Umbilical cord (tissue), 1 donor: ENCODE measurements at regions not wholly inside any gene's neighbourhood (a gene's known extent, or its start where the extent isn't known, plus 50 kb on each side); places are given as distances from the start of the nearest gene placed in this dataset.
A peak's percentile ranks its signal among the peaks of the same experiment; 100 is the strongest.

Experiments used
- DNase-seq: peaks from one replicate; pipeline ENCODE4 v3.0.0-alpha.2; 2015; ENCODE audit warnings: low spot score

DNA sequence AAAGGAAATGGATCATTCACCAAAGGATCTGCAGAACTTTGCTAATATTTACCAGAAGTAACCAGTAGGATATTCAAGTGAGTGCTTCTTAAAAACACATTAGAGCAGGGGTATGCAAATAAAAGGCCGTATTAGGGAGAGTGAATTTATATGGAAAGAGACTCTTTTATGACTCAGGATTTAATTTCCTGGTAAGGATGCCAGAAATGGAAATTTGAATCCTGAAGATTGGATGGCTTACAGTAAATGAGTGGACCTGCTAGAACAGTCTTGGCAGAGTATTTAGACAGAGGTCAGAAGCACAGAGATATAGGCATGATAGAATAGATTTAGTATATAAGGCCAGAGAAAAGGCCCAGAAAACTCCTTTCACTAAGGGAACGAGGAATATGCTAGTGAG lies 201.6 kb downstream of the SLITRK5 start:
- DNase-seq: no peak

DNA sequence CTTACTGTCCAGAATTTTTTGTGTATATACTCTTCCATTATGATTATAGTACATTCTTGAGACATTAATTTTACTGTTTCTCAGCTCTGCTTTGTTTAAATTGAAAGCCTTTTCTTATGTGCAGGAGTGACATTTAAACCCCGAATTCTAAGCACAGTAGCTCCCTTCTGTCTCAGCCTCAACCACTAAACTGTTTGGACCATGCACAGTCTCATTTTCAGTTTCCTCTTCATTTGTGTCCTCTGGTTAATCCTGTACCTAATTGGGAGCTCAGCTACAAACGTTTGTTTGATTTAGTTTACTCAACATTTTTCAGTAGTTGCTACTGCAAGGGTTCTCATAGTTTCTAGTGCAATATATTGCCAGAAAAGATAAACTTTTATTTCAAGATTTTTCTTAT lies 206.3 kb downstream of the SLITRK5 start:
- no peak for DNase-seq

DNA sequence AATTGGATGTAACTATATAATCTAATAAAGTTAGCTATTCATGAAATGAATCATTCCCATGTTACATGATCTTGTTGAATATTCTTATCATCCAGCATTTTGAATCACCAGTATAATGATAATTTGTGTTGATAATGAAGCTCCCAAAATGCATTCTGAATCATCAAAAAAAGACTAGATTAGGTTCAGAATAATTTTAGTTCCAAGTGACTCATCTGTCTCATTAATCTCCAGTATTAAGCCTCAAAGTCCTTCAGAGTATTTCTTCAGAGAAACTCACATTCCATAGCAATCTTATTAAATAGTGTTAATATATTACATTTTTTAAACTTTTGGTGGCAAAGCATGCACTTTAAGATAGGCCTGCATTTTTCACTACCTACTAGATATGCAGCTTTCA lies 207.5 kb downstream of the SLITRK5 start:
- DNase-seq: peak; percentile 5

DNA sequence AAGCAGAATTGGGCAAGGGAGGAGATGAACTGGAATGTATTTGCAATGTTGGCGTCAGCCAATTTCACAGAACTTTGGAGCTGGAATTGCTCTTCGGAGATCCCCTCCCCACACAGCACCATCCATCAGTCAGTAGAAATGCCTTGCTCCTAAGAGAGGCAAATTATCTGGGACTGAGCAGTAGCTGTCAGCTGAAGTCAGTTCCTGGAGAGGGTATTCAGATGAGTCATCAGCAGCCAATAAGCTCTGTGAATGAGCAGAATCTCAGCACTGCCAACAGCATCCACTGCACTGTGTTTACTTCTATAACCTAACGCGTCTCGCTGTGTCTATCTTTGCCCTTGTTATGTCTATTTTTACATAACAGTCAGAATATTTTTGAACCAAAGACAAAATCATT lies 213.7 kb downstream of the SLITRK5 start:
- peak; percentile 10 for DNase-seq

DNA sequence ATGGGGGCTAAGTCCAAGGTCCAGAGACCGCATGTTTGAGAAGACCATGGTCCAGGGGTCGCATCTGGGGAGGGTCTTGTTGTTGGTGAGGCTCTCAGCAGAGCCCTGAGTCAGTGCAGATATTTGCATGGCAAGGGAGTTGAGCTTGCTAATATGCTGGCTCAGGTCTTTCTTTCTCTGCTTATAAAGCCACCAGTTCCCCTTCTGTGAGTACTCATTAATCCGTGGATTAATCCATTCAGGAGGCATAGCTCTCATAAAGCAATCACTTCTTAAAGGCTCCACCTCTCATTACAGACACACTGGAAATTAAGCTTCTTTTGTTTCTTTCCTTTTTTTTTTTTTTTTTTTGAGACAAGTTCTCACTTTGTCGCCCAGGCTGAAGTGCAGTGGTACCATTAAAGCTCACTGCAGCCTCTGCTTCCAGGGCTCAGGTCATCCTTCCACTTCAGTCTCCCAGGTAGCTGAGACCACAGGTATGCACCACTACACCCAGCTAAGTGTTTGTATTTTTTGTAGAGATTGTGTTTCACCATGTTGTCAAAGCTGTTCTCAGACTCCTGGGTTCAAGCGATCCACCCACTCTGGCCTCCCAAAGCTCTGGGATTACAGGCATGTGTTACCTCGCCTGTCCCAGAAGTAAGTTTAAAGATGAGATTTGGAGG lies 216.4 kb downstream of the SLITRK5 start:
- no peak for DNase-seq

DNA sequence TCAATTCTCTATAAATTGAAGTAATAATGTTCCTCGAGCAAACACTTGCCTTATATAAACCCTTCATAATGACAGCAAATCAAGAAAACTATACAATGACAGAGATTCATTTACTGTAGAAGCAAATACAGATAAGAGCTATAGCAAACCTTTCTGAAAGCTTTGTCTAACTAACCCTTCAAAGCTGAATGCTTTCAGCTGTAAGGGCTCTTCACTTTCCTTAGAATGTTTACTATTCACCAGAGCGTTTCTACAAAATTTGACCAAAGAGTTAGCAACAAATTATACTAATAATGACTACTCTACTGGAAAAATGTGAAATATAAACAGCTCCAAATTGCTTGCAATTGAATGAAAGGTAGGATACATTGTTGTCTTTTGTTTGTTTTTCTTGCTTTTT lies 218.1 kb downstream of the SLITRK5 start:
- DNase-seq: no peak

DNA sequence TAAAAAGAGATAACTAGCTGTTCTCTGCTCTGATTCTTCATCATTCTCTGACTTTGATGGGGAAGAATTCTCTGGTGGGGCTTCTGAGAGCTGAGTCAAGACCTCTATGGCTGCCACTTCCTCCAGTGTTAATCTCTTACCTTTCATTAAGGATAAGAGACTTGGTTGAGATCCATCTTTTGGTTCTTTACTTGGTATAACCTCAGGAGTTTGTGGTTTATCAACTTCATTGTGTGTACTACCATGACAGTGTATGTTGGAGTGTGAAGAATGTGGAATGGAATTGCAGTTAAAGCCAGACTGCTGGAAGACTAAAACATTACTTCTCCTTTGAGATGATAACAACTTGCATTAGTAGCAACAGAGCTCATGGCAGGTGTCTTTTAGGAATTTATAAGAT lies 222.0 kb downstream of the SLITRK5 start:
- DNase-seq: no peak

DNA sequence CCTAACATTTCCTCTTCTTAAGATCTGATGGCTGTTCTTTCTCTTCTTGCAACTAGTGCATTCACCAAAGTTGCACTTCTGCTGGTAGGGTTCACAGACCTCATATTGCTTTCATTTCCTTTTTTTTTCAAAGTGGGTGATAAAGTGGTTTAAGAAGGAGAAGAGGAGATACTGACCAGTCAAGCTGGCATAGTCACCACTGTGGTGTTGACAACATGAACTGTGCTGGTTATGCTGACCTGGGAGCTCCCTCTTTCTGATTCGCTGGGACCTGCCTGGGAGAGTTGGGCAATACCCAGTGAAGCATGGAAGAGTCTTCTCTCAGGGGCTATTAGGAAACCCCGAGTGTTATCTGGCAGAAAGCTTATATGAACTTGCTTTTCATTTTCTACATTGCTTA lies 222.9 kb downstream of the SLITRK5 start:
- no peak for DNase-seq

DNA sequence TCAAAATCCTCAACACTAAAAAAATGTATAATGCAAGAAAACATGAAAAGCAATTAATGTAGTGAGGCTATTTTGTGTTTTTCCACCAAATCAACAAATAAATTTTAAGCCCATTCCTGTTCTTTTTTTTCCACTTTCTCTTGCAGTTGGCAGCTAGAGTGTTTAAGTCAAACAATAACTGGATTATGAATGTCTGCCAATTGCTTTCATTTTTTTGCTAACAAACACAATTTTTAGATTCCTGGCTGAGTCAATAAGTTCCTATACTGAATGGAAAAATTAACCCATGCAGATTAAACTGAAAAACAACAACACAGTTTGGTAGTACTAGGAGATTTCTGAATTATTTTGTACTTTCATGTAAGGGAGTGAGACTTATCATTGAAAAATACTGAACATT lies 232.4 kb downstream of the SLITRK5 start:
- no peak for DNase-seq

DNA sequence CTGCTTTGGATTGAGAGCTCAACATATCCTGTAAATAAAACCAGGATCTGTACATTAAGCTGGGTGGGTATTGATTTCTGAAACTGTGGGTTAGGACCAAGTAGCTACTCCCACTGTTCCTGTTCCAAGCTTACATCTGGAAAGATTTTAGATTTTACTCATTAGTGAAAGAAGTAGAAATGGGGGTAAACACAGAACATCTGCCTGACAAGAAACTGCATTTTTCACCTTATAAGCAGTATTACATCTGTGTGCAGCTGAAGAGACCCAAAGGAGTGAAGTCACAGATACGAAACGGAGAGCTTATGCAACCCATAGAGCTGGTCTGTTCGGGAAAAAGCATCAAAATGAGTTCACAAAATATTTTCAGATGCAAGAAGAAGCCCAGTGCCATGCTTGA lies 235.2 kb downstream of the SLITRK5 start:
- no peak for DNase-seq

DNA sequence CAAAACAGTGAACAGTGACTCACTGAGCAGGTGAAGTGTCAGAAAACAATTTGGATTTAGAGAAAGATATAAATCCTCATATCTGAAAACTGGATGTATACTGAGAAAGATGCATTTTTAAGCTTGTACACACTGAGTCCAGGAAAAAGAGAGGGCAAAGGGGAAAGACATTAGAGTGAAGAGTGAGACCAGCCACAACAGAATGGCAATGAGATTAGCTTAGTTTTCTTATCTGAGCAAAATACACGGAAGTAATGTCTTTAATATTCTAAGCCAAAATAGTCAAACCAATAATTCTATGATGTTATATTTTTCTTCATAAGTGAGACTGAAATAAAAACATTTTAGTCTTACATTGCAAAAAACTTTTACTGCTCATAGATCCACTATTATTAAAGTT lies 236.0 kb downstream of the SLITRK5 start:
- DNase-seq: no peak

DNA sequence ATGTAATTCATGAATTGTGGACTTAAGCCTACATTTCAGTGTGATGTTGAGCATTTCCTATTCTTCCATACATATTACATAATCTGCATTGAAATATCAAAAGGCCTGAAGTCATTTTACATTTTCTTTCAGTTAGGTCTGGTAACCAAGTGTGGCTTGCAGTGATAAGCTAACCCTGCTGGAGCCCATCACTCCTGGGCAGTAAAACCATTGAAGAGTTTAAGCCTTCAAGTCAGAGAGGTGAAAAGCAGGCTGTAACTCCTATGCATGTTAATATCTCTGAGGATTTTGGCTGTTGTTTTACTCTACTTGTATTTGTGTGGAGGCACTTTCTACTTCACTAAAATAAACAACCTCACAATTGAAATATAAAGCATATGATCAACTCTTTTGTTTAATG lies 248.8 kb downstream of the SLITRK5 start:
- DNase-seq: no peak

DNA sequence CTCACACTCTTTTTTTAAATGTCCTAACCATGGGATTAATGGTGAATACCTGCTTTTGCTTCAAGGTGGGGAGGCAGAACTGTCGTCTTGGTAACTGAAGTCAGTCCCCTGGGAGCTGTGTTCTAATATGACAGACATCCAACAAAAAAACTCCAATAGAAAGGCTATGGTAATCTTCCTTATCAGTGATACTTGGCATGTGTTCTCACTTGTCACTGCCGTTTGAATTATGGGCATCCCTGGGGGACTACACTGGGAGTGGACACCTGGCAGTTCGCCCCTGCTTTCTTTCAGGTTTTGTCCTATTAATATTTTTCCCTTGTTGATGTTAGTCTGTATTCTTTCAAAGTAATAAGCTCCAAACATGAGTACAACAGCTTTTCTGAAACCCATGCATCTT lies 252.6 kb downstream of the SLITRK5 start:
- DNase-seq: no peak

DNA sequence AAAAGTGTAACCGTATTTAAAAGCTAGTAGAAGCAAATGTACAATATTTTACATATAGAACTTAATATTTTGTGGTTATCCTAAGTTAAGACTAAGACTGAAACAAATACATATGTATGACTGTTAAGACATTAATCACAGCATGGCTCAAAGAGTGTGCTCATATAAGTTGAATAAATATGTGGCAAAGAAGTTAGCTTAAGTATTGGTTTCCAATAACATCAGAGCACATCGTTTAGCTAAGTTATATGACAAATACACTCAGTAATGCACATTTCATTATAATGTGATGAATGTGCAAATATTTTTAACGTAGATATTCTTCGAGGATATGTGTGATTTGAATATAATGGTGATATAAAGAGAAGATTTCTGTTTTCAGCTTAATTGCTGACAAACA lies 253.8 kb downstream of the SLITRK5 start:
- no peak for DNase-seq

DNA sequence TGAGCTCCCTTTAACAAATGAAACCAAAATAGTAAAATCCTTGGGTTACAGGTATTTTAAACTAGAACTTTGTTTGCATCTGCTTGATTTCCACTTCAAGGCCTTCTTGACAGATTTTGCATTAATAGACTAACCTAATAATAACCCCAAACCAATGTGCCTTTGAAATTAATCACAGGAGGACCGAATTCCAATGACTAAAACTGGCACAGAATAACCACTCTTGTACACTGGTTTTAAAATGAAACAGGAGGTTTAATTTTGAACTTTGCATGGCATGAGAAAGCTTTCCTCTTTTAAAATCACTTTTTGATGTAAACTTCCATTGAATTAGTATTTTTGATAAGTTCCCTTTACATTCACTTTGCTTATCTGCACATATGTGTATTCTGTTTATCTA lies 269.6 kb downstream of the SLITRK5 start:
- DNase-seq: no peak

DNA sequence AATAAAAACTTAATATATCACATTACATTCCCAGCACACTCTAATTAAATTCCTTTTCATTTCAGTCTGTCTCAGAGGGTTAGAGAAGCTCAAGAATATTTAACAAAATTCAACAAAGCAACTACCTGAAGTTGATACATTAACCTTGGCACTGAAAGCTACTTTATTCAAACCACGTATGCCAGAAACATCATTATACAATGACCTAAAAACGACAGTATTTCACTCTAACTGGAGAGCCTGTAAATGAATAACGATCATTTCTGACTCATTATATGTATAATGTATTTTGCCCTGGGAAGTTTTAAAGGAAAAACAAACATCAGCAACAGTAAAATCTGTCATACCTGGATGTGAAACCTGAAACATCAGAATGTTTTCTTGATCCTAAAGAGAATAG lies 270.1 kb downstream of the SLITRK5 start:
- no peak for DNase-seq

DNA sequence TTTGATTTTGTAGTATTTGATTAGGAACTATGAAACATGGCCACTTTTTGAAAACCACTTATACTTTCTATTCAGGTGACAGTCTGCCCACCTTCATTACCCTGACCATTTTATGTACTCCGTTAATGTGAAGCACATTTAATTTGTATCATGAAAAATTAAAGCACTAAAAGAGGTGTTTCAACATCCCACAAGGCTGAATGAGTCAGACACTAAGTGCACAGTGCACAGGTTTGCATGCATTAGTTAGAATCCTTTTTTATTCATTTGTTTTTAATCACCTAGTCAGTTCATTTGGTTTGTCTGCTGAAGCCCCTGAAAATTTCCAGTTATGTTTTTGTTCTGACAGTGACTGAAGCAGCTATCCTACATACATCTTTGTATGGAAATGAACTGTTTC lies 271.0 kb downstream of the SLITRK5 start:
- DNase-seq: no peak

DNA sequence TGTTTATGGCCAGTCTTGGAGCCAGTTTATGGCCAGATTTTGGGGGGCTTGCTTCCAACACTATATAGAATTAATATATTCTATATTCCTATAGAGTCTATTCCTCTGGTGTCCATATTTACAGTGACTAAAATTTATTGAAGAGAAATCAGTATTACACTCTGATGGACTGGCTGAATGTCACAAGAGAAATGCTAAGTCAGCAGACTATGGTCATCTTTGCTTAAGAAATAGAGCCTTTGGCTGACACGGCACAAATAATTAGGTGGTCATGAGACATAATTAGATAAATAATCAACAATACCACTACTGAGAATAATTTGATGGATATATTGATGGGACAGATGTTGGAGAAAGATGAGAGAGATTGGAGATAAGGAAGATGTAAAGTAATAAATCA lies 272.9 kb downstream of the SLITRK5 start:
- no peak for DNase-seq

DNA sequence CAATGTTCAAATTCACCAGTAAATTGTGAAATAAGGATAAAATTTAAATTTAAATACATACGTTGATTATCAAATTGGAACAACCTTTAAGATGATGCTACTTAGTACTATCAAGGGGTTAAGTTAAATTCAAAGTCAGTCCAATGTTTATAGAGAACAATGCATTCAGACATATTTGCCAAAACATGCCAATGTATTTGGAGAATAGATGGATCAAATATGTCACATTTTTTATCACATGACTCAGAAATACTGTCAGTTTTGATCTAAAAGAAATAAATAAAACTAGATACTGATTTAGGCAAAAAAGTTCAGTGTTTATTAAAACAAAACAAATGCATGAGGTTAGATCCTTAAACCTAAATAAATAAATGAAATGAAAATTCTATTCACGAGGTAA lies 281.2 kb downstream of the SLITRK5 start:
- no peak for DNase-seq

DNA sequence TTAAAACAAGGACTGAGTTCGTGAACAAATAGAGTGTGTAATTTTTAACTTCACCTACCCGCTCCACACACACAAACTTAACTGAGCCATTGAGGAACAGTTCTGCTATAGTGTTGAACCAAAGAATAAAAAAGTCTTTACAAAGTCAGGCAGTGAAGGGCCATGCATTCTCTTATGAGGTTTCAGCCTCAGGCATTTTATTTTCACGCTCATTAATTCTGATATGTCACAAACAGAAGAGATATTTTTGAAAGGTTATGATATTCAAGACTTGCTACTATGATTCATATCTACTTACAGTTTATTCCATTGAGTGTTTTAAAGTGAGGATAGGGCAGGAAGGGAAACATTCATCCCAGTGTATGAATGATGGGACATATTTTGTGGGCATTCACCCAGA lies 282.2 kb downstream of the SLITRK5 start:
- peak; percentile 2 for DNase-seq

DNA sequence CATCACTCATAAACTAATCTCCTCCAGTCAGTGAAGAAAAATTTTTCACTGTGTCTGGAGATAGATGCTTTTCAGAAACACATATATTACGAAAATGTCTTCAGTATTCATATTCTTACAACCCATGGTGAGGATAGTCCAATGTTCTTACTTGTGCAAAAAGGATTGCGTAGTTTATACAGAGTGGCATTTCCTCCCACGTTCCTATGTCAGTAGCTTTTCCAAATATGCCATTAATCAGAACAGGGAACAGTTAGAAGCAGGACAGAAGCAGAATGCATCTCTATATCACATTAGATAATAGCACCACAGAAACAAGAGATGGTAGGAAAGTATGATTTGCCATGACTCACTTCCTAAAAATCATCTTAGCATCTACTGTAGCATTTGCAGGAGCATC lies 282.9 kb downstream of the SLITRK5 start:
- no peak for DNase-seq

DNA sequence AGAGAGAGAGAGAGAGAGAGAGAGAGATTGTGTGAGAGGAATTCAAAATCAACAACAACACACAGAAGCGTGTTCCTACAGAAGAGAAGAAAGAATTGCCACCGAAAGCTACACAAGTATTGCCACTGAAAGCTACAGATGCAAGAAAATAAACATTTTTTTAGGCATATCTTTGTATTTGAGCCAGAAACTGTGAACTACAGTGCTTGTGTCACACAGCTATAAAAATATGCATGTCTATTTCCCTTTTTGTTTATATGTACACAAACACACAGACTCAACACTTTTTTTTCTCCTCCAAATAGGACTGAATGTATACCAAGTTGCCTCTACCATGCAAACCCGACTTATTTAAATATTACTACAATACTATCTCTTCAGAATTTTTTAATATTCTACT lies 290.4 kb downstream of the SLITRK5 start:
- no peak for DNase-seq

DNA sequence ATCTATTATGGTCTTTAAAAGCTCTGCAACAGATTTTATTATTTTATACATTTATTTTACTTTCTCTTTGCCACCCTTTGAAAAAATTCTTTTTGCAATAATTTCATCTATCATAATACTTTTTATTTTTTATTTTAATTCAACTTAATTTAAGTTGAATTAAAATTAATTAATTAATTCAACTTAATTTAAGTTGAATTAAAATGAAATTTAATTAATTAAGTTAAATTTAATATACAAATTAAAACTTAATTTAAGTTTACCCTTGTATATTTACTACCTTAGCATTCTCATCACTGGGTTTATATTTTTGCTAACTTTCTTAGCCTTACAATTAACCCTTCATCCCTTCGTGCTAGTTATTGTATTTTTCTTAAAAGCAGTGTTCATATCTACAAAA lies 301.4 kb downstream of the SLITRK5 start:
- no peak for DNase-seq

DNA sequence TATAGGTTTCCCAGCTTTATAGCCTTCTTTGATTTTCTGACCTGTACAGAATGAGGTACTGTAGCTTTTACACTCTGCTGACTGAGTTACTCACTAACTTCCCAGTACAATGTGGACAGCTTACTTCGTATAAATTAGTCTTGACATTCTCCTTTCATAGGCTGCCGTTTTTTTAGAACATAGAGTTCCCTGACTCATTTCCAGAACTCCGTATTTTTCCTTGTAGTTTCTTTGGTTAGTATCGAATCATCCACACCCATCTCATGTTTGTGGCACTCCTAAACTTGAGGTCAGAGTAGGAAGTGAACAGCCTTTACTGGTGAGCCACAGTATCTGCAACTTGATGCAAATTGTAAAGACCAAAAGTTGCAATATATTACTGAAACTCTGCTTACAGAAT lies 303.9 kb downstream of the SLITRK5 start:
- no peak for DNase-seq
